Liver (tissue), 7 donors: ENCODE measurements at regions not wholly inside any gene's neighbourhood (a gene's known extent, or its start where the extent isn't known, plus 50 kb on each side); places are given as distances from the start of the nearest gene placed in this dataset.
"Not testable (repeated sequence)": the region's sequence is repeated elsewhere in the genome, so short reads cannot be mapped to it uniquely, and the experiment has no call there.

Source experiments
- DNase-seq: peaks from one replicate; pipeline ENCODE4 v3.0.0-alpha.2; 2017; ENCODE audit warnings: low spot score
- H3K27ac ChIP-seq, 2 donors: one replicate each; pipeline ENCODE4 v1.7.0; 2013; ENCODE audit warnings: inconsistent platforms in 2 of 2, low read length in 2 of 2, control low read depth in 1 of 2, low read depth in 1 of 2, mild to moderate bottlenecking in 1 of 2
- H3K27me3 ChIP-seq, 4 donors: one replicate each; pipeline versions ENCODE4 v1.6.1 to v1.7.0; 2013; ENCODE audit warnings: low read length in 3 of 4, inconsistent platforms in 1 of 4, mild to moderate bottlenecking in 1 of 4, moderate library complexity in 1 of 4; ENCODE audit not compliant: control insufficient read depth in 4 of 4, insufficient read depth in 4 of 4
- H3K36me3 ChIP-seq, 4 donors: one replicate each; pipeline versions ENCODE4 v1.6.1 to v1.7.0; 2013; ENCODE audit warnings: low read length in 3 of 4, mild to moderate bottlenecking in 3 of 4, low read depth in 1 of 4, moderate library complexity in 1 of 4; ENCODE audit not compliant: control insufficient read depth in 4 of 4, insufficient read depth in 3 of 4
- H3K4me1 ChIP-seq, 4 donors: one replicate each; pipeline versions ENCODE4 v1.6.1 to v1.7.0; 2013; ENCODE audit warnings: low read length in 3 of 4, mild to moderate bottlenecking in 3 of 4, moderate library complexity in 1 of 4; ENCODE audit not compliant: control insufficient read depth in 4 of 4, insufficient read depth in 4 of 4
- H3K4me3 ChIP-seq, 3 donors: one replicate each; pipeline versions ENCODE4 v1.6.1 to v1.7.0; 2013; ENCODE audit warnings: low read length in 3 of 3, control low read depth in 1 of 3, low read depth in 1 of 3, mild to moderate bottlenecking in 1 of 3
- H3K9ac ChIP-seq, 2 donors: one replicate each; pipeline ENCODE4 v1.7.0; 2013; ENCODE audit warnings: low read length in 2 of 2, mild to moderate bottlenecking in 2 of 2, moderate library complexity in 2 of 2, control low read depth in 1 of 2, low read depth in 1 of 2
- H3K9me3 ChIP-seq, 4 donors: one replicate each; pipeline versions ENCODE4 v1.6.1 to v1.7.0; 2013; ENCODE audit warnings: low read length in 3 of 4; ENCODE audit not compliant: control insufficient read depth in 4 of 4
- GABPA ChIP-seq, 2 donors: IDR thresholded peaks in 1 of 2; conservative IDR thresholded peaks in 1 of 2; 2 replicates each; pipeline ENCODE4 v1.6.1; 2016; ENCODE audit warnings: antibody characterized with exemption in 2 of 2, mild to moderate bottlenecking in 1 of 2, moderate library complexity in 1 of 2
- HNF4A ChIP-seq, 2 donors: conservative IDR thresholded peaks; 2 replicates each; pipeline ENCODE4 v1.6.1; 2016; ENCODE audit warnings: antibody characterized with exemption in 2 of 2, mild to moderate bottlenecking in 2 of 2
- RXRA ChIP-seq, 2 donors: IDR thresholded peaks; 2 replicates each; pipeline ENCODE4 v1.6.1; 2017 to 2018; ENCODE audit warnings: antibody characterized with exemption in 2 of 2, mild to moderate bottlenecking in 1 of 2
- SP1 ChIP-seq: IDR thresholded peaks from 2 replicates; pipeline ENCODE4 v1.6.1; 2018; ENCODE audit warnings: antibody characterized with exemption, mild to moderate bottlenecking
- TAF1 ChIP-seq: conservative IDR thresholded peaks from 2 replicates; pipeline ENCODE4 v1.6.1; 2016; ENCODE audit warnings: antibody characterized with exemption, mild to moderate bottlenecking
- YY1 ChIP-seq: IDR thresholded peaks from 2 replicates; pipeline ENCODE4 v1.6.1; 2016; ENCODE audit warnings: antibody characterized with exemption, mild to moderate bottlenecking
- WGBS: extraction: QIAGEN DNeasy Blood & Tissue Kit; methylation state at CpG from one replicate; pipeline ENCODE4 v1.1.7; 2013; 5-methylcytosine and 5-hydroxymethylcytosine counted together
- donor health status: healthy.
- donor health status: healthy.
- donor health status: healthy.
- donor health status: healthy.

DNA sequence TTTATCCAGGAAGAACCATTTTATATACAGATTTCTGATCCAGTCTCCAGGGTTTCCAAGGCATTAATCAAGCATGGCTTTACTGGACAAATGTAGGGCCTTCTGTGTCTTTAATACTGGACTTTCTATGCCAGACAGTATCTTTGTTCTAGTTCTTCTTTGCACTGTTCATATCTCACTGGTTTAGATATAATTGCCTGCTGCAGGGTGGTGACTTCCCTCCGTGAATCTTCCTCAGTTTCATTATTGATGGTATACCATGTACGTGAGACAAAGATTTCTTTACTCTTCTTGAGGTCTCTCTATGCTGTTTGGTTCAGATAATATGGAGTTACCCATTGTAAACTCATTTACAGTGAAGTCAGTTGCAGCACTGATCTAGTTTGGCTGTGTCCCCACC lies 146.5 kb upstream of the NIPA1 start:
- WGBS: 78% methylated on average over 2 of the region's 2 CpGs
- H3K9ac ChIP-seq, H3K4me3 ChIP-seq, H3K4me1 ChIP-seq, DNase-seq, H3K9me3 ChIP-seq, H3K36me3 ChIP-seq, H3K27ac ChIP-seq, H3K27me3 ChIP-seq: not testable (repeated sequence)

DNA sequence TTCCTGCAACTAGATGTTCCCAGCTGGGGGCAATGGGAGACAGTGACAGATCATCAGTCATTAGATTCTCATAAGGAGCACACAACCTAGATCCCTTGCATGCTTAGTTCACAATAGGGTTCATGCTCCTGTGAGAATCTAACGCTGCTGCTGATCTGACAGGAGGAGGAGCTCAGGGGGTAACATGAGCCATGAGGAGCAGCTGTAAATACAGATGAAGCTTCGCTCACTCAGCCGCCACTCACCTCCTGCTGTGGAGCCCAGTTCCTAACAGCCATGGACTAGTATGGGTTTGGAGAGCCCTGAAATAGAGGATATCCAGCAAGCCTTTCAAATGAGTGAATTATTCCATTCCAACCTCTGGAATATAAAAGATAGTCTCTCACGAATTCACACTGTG lies 137.0 kb upstream of the NIPA1 start:
- not testable (repeated sequence) for H3K9ac ChIP-seq, H3K27ac ChIP-seq, H3K36me3 ChIP-seq, H3K4me3 ChIP-seq, H3K27me3 ChIP-seq, H3K4me1 ChIP-seq, DNase-seq, H3K9me3 ChIP-seq
- WGBS: 93% methylated on average over 4 of the region's 4 CpGs

GRCh38 chr15:22651179-22651578 lies 135.3 kb upstream of the NIPA1 start:
- H3K4me1 ChIP-seq, H3K9me3 ChIP-seq, H3K4me3 ChIP-seq, H3K27me3 ChIP-seq, H3K36me3 ChIP-seq, H3K27ac ChIP-seq, H3K9ac ChIP-seq, DNase-seq: not testable (repeated sequence)
- WGBS: 96% methylated on average over 2 of the region's 2 CpGs

DNA sequence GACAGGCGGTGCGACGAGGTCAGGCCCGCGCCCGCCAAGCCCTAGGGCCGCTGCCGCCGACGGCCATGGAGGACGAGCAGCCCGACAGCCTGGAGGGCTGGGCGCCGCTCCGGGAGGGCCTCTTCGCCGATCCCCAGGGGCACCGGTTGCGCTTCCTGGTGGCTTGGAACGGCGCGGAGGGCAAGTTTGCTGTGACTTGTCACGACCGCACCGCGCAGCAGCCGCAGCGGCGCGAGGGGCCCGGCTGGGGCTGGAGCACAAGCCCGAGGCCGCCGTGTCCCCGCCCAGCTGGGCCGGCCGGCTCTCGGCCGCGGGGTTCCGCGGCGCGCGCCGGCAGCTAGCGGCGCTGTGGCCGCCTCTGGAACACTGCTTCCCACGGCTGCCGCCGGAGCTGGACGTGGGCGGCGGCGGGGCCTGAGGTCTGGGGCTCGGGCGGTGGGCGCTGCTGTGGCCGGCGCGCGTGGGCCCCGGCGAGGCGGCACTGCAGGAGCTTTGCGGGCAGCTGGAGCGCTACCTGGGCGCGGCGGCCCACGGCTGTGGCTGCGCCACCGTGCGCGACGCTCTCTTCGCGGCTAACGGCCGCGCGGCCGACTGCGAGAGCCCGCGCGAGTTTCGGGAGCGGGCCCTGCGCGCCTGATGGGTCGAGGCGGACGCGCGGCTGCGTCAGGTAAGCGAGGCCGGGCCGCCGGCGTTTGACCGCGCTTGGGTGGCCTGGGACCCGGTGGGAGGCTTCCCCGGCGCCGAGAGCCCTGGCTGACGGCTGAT lies 122.0 kb upstream of the NIPA1 start:
- not testable (repeated sequence) for H3K9me3 ChIP-seq, H3K27me3 ChIP-seq, H3K36me3 ChIP-seq, H3K4me1 ChIP-seq
- under 1% methylated on average over 98 of the region's 110 CpGs for WGBS
- Histone ChIP-seq H3K27ac (peak overlapping the region; percentile 80 to 86), H3K9ac (peak overlapping the region in 1 of 2 donors; percentile 38), H3K4me3 (peak overlapping the region in 2 of 3 donors; percentile 37 to 70)
- peak; percentile 36 for DNase-seq

GRCh38 chr15:22665059-22665702 lies 121.3 kb upstream of the NIPA1 start:
- not testable (repeated sequence) for H3K36me3 ChIP-seq, H3K4me1 ChIP-seq, H3K27me3 ChIP-seq, H3K9me3 ChIP-seq
- peak overlapping the region; percentile 80 to 86 for H3K27ac ChIP-seq
- DNase-seq: peak; percentile 35
- peak overlapping the region; percentile 11 to 38 for H3K9ac ChIP-seq
- peak overlapping the region; percentile 30 to 70 (median 41) for H3K4me3 ChIP-seq
- WGBS: 2% methylated on average over 16 of the region's 22 CpGs
- TF ChIP-seq YY1 (peak; percentile 53), TAF1 (peak; percentile 58), SP1 (peak; percentile 61), GABPA (IDR thresholded peaks at IDR 0.05 in 1 of 2, conservative IDR thresholded peaks at IDR 0.05 in 1 of 2) (peak in 1 of 2 donors; percentile 17), RXRA (IDR thresholded peaks at IDR 0.05) (peak in 1 of 2 donors; percentile 30), HNF4A (conservative IDR thresholded peaks at IDR 0.05) (peak; percentile 34 to 58)

GRCh38 chr15:22665711-22666110 lies 120.7 kb upstream of the NIPA1 start:
- not testable (repeated sequence) for H3K27me3 ChIP-seq, H3K9me3 ChIP-seq, DNase-seq, H3K36me3 ChIP-seq, H3K4me1 ChIP-seq
- WGBS: 2% methylated on average over 1 of the region's 2 CpGs
- peak overlapping the region; percentile 80 to 86 for H3K27ac ChIP-seq
- peak overlapping the region; percentile 30 to 70 (median 41) for H3K4me3 ChIP-seq
- H3K9ac ChIP-seq: peak overlapping the region; percentile 11 to 38

GRCh38 chr15:22684786-22685185 lies 101.7 kb upstream of the NIPA1 start:
- H3K9ac ChIP-seq, H3K36me3 ChIP-seq, H3K4me1 ChIP-seq, H3K27me3 ChIP-seq, H3K4me3 ChIP-seq, DNase-seq, H3K9me3 ChIP-seq, H3K27ac ChIP-seq: not testable (repeated sequence)
- 85% methylated on average over 2 of the region's 2 CpGs for WGBS
